ENCODE measurements at regions not wholly inside any gene's neighbourhood (a gene's known extent, or its start where the extent isn't known, plus 50 kb on each side); places are given as distances from the start of the nearest gene placed in this dataset.
"Not testable (repeated sequence)": the region's sequence is repeated elsewhere in the genome, so short reads cannot be mapped to it uniquely, and the experiment has no call there.

DNA sequence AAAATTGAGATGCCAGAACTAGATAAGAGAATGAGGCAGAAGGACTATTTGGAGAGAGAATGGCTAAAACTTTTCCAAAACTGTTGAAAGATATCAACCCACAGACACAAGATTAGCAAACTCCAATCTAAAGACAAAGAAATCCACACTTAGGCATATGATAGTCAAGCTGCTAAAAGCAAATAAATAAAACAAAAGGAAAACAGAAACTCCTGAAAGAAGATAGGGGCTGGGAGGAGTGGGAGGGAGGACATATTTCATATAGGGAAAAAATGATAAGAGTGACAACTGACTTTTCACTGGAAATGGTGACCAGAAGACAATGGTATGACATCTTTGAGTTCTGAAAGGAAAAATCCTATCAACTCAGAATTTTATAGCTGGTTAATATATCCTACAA lies 105.4 kb upstream of the ADO start:
- DNase-seq (ENCODE audit: low read depth in 1 of 2, low spot score in 1 of 2), result no peak
- H3K27ac ChIP-seq, result no peak overlapping the region
- no peaks in the 10 kb centered on the region for H3K4me1 ChIP-seq
- ChIA-PET POLR2A (no interaction called here), CTCF (no interaction called here)
- FAIRE-seq, result no peak
- no peak for ATAC-seq
- TF ChIP-seq CBX8 (IDR thresholded peaks at IDR 0.05), result no peak
- no peak for TF ChIP-seq RFX5 (IDR thresholded peaks at IDR 0.05)
- TF ChIP-seq ZSCAN20 (CRISPR knock-in tag; IDR thresholded peaks at IDR 0.05), result no peak
- TF ChIP-seq JUNB (IDR thresholded peaks at IDR 0.05), result no peak
- TF ChIP-seq MYC (IDR thresholded peaks at IDR 0.05; ENCODE audit: borderline replicate concordance, low read length), result no peak
- TF ChIP-seq TFCP2L1 (CRISPR knock-in tag; IDR thresholded peaks at IDR 0.05), result no peak
- TF ChIP-seq RCOR1 (IDR thresholded peaks at IDR 0.05; ENCODE audit: low read depth, low read length), result no peak
- TF ChIP-seq PHF8 (IDR thresholded peaks at IDR 0.05; ENCODE audit: borderline replicate concordance, low read depth), result no peak
- H3K4me3 ChIP-seq, result no peak overlapping the region
- peaks cover 6% of the 10 kb centered on the region; the same call in 2 of the 3 replicates for H3K9me3 ChIP-seq
- no peak overlapping the region for H3K4me2 ChIP-seq

DNA sequence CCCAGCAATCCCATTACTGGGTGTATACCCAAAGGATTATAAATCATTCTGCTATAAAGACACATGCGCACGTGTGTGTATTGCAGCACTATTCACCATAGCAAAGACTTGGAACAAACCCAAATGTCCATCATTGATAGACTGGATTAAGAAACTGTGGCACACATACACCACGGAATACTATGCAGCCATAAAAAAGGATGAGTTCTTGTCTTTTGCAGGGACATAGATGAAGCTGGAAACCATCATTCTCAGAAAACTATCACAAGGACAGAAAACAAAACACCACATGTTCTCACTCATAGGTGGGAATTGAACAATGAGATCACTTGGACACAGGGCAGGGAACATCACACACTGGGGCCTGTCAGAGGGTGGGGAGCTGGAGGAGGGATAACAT lies 100.4 kb upstream of the ADO start:
- ATAC-seq; POLR2A ChIA-PET; DNase-seq (ENCODE audit: low read depth in 1 of 2, low spot score in 1 of 2); FAIRE-seq; H3K27ac ChIP-seq; H3K4me2 ChIP-seq; H3K9me3 ChIP-seq; H3K4me3 ChIP-seq; H3K4me1 ChIP-seq; CTCF ChIA-PET: not testable (repeated sequence)
- WGBS (ENCODE audit: missing lambda C conversion rate), result 43% methylated on average over 3 of the region's 3 CpGs

DNA sequence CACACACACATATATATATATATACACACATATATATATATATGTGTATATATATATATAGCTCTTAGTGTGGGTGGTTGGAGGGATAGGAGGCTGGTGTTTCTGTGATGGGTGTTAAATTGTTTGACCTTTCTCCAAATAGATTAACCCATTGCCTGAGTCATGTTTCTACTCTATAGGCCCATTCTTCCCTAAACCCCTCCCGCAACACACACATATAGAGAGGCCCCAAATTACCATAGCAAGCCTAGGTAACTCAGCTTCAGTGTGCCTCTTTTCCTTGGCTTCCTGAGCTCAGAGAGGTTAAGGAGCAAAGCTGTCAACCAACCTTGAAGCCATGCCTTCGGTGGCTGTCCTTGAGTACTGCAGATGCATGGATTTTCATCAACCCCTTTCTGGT lies 98.7 kb upstream of the ADO start:
- CTCF ChIA-PET, result interaction anchor here (1.3 kb wide), 1 partner anchor 63 kb away, joined by 3 read pairs; no protein-coding TSS in a partner anchor
- H3K4me1 ChIP-seq, result no peaks in the 10 kb centered on the region
- ATAC-seq (no peak), DNase-seq (ENCODE audit: low read depth in 1 of 2, low spot score in 1 of 2) (no peak), FAIRE-seq (no peak)
- H3K27ac ChIP-seq, result no peak overlapping the region
- H3K4me3 ChIP-seq, result no peak overlapping the region
- POLR2A ChIA-PET, result no interaction called here
- no peak overlapping the region for H3K4me2 ChIP-seq
- no peak for TF ChIP-seq CBX2 (IDR thresholded peaks at IDR 0.05; ENCODE audit: borderline replicate concordance, low read depth)
- no peak for TF ChIP-seq POLR2AphosphoS2 (conservative IDR thresholded peaks at IDR 0.05; ENCODE audit: low read length)
- TF ChIP-seq ZNF302 (CRISPR knock-in tag; IDR thresholded peaks at IDR 0.05), result no peak
- no peak for TF ChIP-seq HOXB13 (CRISPR knock-in tag; IDR thresholded peaks at IDR 0.05; ENCODE audit: low read depth)
- no peak for TF ChIP-seq NFE2L2 (conservative IDR thresholded peaks at IDR 0.05; ENCODE audit: low read length)
- TF ChIP-seq JUNB (IDR thresholded peaks at IDR 0.05), result no peak
- TF ChIP-seq ZFP36 (IDR thresholded peaks at IDR 0.05; ENCODE audit: borderline replicate concordance, partially characterized antibody), result no peak
- TF ChIP-seq KDM1A (IDR thresholded peaks at IDR 0.05; ENCODE audit: low read depth), result no peak
- TF ChIP-seq, protein P1, sequence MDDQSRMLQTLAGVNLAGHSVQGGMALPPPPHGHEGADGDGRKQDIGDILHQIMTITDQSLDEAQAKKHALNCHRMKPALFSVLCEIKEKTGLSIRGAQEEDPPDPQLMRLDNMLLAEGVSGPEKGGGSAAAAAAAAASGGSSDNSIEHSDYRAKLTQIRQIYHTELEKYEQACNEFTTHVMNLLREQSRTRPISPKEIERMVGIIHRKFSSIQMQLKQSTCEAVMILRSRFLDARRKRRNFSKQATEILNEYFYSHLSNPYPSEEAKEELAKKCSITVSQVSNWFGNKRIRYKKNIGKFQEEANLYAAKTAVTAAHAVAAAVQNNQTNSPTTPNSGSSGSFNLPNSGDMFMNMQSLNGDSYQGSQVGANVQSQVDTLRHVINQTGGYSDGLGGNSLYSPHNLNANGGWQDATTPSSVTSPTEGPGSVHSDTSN (IDR thresholded peaks at IDR 0.05), result no peak
- TF ChIP-seq HOXB5 (CRISPR knock-in tag; IDR thresholded peaks at IDR 0.05), result no peak
- TF ChIP-seq FOXS1 (CRISPR knock-in tag; IDR thresholded peaks at IDR 0.05), result no peak
- TF ChIP-seq, protein P2, sequence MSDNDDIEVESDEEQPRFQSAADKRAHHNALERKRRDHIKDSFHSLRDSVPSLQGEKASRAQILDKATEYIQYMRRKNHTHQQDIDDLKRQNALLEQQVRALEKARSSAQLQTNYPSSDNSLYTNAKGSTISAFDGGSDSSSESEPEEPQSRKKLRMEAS (IDR thresholded peaks at IDR 0.05), result no peak
- no peaks in the 10 kb centered on the region for H3K9me3 ChIP-seq
- 38% methylated on average over 2 of the region's 2 CpGs for WGBS (ENCODE audit: missing lambda C conversion rate)

DNA sequence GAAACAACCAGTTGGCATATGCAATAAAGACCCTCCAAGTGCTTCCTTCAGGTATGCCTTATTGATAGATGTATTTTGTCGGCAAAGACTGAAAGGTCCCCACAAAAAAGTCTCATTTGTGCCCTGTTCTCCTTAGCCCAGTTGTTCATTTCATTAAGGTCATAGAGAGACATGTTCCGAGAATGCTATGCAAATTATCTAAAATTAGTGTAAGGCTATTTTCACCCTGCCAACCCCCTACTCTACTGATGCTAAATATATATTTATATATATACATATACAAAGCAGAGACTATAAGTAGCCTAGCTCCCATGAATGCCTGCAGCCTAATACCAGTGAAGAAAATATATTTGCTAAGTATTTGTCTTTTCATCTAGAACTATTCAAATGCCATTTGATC lies 96.7 kb upstream of the ADO start:
- H3K4me2 ChIP-seq, result no peak overlapping the region
- H3K4me3 ChIP-seq, result no peak overlapping the region
- DNase-seq (ENCODE audit: low read depth in 1 of 2, low spot score in 1 of 2) (no peak), ATAC-seq (no peak), FAIRE-seq (no peak)
- no peak overlapping the region for H3K27ac ChIP-seq
- ChIA-PET POLR2A (no interaction called here), CTCF (no interaction called here)
- no peaks in the 10 kb centered on the region for H3K4me1 ChIP-seq
- no peaks in the 10 kb centered on the region for H3K9me3 ChIP-seq
- TF ChIP-seq, protein P3, sequence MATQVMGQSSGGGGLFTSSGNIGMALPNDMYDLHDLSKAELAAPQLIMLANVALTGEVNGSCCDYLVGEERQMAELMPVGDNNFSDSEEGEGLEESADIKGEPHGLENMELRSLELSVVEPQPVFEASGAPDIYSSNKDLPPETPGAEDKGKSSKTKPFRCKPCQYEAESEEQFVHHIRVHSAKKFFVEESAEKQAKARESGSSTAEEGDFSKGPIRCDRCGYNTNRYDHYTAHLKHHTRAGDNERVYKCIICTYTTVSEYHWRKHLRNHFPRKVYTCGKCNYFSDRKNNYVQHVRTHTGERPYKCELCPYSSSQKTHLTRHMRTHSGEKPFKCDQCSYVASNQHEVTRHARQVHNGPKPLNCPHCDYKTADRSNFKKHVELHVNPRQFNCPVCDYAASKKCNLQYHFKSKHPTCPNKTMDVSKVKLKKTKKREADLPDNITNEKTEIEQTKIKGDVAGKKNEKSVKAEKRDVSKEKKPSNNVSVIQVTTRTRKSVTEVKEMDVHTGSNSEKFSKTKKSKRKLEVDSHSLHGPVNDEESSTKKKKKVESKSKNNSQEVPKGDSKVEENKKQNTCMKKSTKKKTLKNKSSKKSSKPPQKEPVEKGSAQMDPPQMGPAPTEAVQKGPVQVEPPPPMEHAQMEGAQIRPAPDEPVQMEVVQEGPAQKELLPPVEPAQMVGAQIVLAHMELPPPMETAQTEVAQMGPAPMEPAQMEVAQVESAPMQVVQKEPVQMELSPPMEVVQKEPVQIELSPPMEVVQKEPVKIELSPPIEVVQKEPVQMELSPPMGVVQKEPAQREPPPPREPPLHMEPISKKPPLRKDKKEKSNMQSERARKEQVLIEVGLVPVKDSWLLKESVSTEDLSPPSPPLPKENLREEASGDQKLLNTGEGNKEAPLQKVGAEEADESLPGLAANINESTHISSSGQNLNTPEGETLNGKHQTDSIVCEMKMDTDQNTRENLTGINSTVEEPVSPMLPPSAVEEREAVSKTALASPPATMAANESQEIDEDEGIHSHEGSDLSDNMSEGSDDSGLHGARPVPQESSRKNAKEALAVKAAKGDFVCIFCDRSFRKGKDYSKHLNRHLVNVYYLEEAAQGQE (IDR thresholded peaks at IDR 0.05), result no peak
- TF ChIP-seq, protein P4, sequence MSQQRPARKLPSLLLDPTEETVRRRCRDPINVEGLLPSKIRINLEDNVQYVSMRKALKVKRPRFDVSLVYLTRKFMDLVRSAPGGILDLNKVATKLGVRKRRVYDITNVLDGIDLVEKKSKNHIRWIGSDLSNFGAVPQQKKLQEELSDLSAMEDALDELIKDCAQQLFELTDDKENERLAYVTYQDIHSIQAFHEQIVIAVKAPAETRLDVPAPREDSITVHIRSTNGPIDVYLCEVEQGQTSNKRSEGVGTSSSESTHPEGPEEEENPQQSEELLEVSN (IDR thresholded peaks at IDR 0.05; ENCODE audit: borderline replicate concordance, low read depth), result no peak
- TF ChIP-seq ZC3H11A (IDR thresholded peaks at IDR 0.05) (no peak), CEBPB (IDR thresholded peaks at IDR 0.05) (no peak), EHMT2 (IDR thresholded peaks at IDR 0.05; ENCODE audit: low read depth) (no peak)
- 46% methylated on average over 2 of the region's 2 CpGs for WGBS (ENCODE audit: missing lambda C conversion rate)
